ENCODE measurements at regions not wholly inside any gene's neighbourhood (a gene's known extent, or its start where the extent isn't known, plus 50 kb on each side); places are given as distances from the start of the nearest gene placed in this dataset.

GRCh38 chr3:23691357-23691895 lies 114.3 kb upstream of the UBE2E1 start:
- Histone ChIP-seq H3K4me1 (ENCODE audit: control insufficient read depth, insufficient read depth, low read length) (no peaks in the 10 kb centered on the region), H4K20me1 (ENCODE audit: control insufficient read depth, insufficient read depth) (no peaks in the 10 kb centered on the region), H3K27ac (ENCODE audit: control insufficient read depth, insufficient read depth) (no peak overlapping the region), H3K27me3 (replicated peaks in 1 of 2; ENCODE audit: control insufficient read depth in 2 of 2, insufficient read depth in 2 of 2, low read length in 1 of 2) (no peaks in the 10 kb centered on the region), H3K9ac (ENCODE audit: control insufficient read depth, insufficient read depth, low read length) (no peak overlapping the region), H3K79me2 (ENCODE audit: control insufficient read depth, insufficient read depth, low read length) (no peaks in the 10 kb centered on the region), H3K4me2 (ENCODE audit: control insufficient read depth, insufficient read depth) (no peak overlapping the region), H3K4me3 (no peak overlapping the region), H3K36me3 (ENCODE audit: control insufficient read depth in 2 of 2, insufficient read depth in 2 of 2, low read length in 1 of 2) (no peaks in the 10 kb centered on the region), H2AFZ (ENCODE audit: control insufficient read depth, low read depth, low read length) (no peak overlapping the region), H3K9me3 (replicated peaks; ENCODE audit: control insufficient read depth, insufficient read depth, low read length) (no peaks in the 10 kb centered on the region; the same call in 2 of the 3 replicates)
- FAIRE-seq (no peak), DNase-seq (ENCODE audit: low read depth, low spot score) (no peak), ATAC-seq (no peak)
- intact Hi-C loops (cut with micrococcal nuclease; ENCODE audit: unreplicated experiment) (no loop called here), in situ Hi-C loops (cut with MboI) (no loop called here)
- no peak for TF ChIP-seq CEBPZ (IDR thresholded peaks at IDR 0.05; ENCODE audit: low read depth, low read length)
- ChIA-PET SMC1A (ENCODE audit: uncharacterized antibody, unreplicated experiment) (no interaction called here), POLR2A (interaction anchor here (0.6 kb wide), 1 partner anchor 36 kb away, joined by 3 read pairs; no protein-coding TSS in a partner anchor), RAD21 (ENCODE audit: unreplicated experiment) (interaction anchor here (0.8 kb wide), 1 partner anchor 71 kb away, joined by 3 read pairs; no protein-coding TSS in a partner anchor), CTCF (no interaction called here)
- no TSS peak for BruUV-seq (replicated peaks)
- 74% methylated on average over 5 of the region's 5 CpGs for WGBS (ENCODE audit: insufficient coverage, insufficient replicate concordance, low lambda C conversion rate, missing lambda C conversion rate)

DNA sequence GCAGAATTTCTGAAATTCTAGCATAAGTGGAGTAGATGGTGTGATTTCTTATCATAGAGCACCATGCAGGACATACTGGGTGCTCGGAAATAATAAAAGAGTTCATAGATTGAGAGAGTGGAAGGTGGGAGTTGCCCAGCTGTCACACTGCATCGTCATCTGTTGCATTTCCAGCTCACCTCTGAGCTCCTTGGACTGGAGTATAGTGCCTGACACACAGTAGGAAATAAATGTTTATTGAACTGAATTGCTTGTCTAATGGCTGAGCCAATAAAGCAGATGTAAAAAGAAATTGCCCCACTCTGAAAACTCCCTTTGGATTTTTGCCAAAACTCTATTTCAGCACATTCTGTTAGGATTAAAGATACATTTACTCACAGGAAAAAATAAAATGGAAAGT lies 108.9 kb upstream of the UBE2E1 start:
- H3K27me3 ChIP-seq (replicated peaks in 1 of 2; ENCODE audit: control insufficient read depth in 2 of 2, insufficient read depth in 2 of 2, low read length in 1 of 2): no peaks in the 10 kb centered on the region
- no peaks in the 10 kb centered on the region for H3K36me3 ChIP-seq (ENCODE audit: control insufficient read depth in 2 of 2, insufficient read depth in 2 of 2, low read length in 1 of 2)
- H3K4me3 ChIP-seq: no peak overlapping the region
- intact Hi-C loops (cut with micrococcal nuclease; ENCODE audit: unreplicated experiment) (no loop called here), in situ Hi-C loops (cut with MboI) (no loop called here)
- 71% methylated on average over 2 of the region's 2 CpGs for WGBS (ENCODE audit: insufficient coverage, insufficient replicate concordance, low lambda C conversion rate, missing lambda C conversion rate)
- CTCF ChIA-PET: no interaction called here
- H3K4me1 ChIP-seq (ENCODE audit: control insufficient read depth, insufficient read depth, low read length): no peaks in the 10 kb centered on the region
- H4K20me1 ChIP-seq (ENCODE audit: control insufficient read depth, insufficient read depth): no peaks in the 10 kb centered on the region
- POLR2A ChIA-PET: no interaction called here
- RAD21 ChIA-PET (ENCODE audit: unreplicated experiment): interaction anchor here (0.6 kb wide), 1 partner anchor 75 kb away, joined by 3 read pairs; no protein-coding TSS in a partner anchor
- no peak overlapping the region for H3K9ac ChIP-seq (ENCODE audit: control insufficient read depth, insufficient read depth, low read length)
- H3K9me3 ChIP-seq (replicated peaks; ENCODE audit: control insufficient read depth, insufficient read depth, low read length): no peaks in the 10 kb centered on the region
- H3K27ac ChIP-seq (ENCODE audit: control insufficient read depth, insufficient read depth): no peak overlapping the region
- H3K79me2 ChIP-seq (ENCODE audit: control insufficient read depth, insufficient read depth, low read length): no peaks in the 10 kb centered on the region
- no peak for DNase-seq (ENCODE audit: low read depth, low spot score)
- no TSS peak for BruUV-seq (replicated peaks)
- TF ChIP-seq, protein P1, sequence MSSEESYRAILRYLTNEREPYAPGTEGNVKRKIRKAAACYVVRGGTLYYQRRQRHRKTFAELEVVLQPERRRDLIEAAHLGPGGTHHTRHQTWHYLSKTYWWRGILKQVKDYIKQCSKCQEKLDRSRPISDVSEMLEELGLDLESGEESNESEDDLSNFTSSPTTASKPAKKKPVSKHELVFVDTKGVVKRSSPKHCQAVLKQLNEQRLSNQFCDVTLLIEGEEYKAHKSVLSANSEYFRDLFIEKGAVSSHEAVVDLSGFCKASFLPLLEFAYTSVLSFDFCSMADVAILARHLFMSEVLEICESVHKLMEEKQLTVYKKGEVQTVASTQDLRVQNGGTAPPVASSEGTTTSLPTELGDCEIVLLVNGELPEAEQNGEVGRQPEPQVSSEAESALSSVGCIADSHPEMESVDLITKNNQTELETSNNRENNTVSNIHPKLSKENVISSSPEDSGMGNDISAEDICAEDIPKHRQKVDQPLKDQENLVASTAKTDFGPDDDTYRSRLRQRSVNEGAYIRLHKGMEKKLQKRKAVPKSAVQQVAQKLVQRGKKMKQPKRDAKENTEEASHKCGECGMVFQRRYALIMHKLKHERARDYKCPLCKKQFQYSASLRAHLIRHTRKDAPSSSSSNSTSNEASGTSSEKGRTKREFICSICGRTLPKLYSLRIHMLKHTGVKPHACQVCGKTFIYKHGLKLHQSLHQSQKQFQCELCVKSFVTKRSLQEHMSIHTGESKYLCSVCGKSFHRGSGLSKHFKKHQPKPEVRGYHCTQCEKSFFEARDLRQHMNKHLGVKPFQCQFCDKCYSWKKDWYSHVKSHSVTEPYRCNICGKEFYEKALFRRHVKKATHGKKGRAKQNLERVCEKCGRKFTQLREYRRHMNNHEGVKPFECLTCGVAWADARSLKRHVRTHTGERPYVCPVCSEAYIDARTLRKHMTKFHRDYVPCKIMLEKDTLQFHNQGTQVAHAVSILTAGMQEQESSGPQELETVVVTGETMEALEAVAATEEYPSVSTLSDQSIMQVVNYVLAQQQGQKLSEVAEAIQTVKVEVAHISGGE (CRISPR knock-in tag; IDR thresholded peaks at IDR 0.05): no peak
- no peak for TF ChIP-seq PML (IDR thresholded peaks at IDR 0.05; ENCODE audit: low read length)
- SMC1A ChIA-PET (ENCODE audit: uncharacterized antibody, unreplicated experiment): interaction anchor here (1.1 to 1.2 kb wide), 2 partner anchors 175 to 292 kb away, joined by 3 read pairs; no protein-coding TSS in a partner anchor
- no peak overlapping the region for H2AFZ ChIP-seq (ENCODE audit: control insufficient read depth, low read depth, low read length)
- FAIRE-seq: no peak
- H3K4me2 ChIP-seq (ENCODE audit: control insufficient read depth, insufficient read depth): no peak overlapping the region
- no peak for ATAC-seq
